GM21515 (cell line): ENCODE measurements at regions not wholly inside any gene's neighbourhood (a gene's known extent, or its start where the extent isn't known, plus 50 kb on each side); places are given as distances from the start of the nearest gene placed in this dataset.

Source experiments
- ATAC-seq: cut with Tn5 transposase; IDR thresholded peaks from one replicate; pipeline ENCODE4 v1.9.1; 2021; ENCODE audit not compliant: unreplicated experiment

DNA sequence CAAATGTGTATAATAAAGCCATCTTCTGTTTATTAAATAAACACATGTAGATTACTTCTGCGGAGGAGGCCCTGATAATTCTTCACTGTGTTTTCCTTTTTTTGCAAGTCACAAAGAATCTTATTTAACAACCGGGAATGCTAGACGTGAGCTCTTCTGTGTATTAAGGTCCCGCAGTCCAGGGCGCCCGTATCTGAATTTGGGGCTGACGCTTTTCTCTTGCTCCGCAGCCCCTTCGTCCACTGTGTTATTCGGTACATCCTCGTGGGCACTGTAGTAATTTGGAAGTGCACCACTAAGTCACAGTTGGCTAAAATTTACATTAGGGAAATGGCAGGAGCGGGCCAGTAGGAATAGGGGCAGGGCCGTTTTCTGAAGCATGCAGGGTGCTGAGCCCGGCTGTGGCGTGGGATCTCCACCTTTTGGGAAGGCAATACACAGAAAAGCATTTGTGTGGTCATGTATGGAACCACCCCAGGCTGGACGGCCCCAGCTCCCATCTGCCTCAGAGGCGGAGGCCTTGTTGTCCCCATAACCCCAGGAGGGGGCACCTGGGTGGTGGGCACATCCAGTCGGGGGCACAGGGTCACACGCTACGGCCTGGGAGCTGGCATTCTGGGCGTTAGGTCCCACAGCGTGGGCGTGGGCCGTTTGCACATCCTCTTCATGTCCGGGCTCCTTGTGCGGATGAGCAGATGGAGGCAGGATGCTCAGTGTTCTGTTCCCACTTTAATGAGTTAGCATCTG is 258.7 kb upstream of the IRX4 start:
- ATAC-seq, result no peak

DNA sequence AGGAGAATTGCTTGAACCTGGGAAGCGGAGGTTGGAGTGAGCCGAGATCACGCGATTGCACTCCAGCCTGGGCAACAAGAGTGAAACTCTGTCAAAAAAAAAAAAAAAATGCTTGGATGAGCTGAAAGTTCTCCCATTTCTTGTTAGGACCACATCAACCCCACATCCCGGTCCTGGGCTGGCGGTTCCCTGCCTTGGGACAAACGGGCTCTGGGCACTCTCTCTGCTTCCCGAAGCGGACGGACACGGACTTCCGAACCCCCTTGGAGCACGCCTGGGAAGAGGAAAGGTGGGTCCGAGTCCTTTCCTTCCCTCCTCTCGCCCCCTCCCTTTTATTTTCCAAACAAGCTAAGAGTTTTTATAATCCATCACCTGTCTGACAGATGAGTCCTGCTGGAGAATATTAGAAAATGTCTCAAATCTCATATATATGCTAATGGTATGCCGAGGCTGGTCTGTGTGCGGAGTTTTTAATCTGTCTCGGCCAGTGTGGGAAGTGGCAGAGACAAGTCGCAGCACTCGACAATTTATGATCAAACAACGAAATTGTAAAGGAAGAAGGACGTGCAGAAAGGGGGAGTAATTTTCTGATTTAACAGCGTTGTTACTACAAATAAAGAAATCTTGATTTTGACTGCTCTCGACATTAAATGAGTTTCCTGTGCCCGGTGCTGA is 257.9 kb upstream of the IRX4 start:
- ATAC-seq, result no peak

DNA sequence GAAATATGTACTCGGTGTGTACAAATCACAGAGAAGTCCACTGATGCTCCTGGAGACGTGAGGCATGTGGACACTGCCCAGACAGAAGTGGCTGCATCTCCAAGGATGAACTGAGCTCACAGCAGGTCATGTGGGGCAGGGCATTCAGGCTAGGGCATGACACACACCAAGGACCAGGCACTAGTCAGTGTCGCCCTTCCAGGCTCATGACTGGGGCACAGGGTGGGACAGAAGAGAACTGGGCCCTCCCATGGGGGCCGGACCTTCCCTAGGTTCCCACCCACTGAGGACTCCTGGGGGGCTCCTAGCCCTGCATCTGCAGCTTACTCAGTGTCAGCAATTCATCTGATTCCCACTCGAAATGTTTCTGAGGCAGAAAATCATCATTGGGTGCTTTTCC is 256.8 kb upstream of the IRX4 start:
- no peak for ATAC-seq

DNA sequence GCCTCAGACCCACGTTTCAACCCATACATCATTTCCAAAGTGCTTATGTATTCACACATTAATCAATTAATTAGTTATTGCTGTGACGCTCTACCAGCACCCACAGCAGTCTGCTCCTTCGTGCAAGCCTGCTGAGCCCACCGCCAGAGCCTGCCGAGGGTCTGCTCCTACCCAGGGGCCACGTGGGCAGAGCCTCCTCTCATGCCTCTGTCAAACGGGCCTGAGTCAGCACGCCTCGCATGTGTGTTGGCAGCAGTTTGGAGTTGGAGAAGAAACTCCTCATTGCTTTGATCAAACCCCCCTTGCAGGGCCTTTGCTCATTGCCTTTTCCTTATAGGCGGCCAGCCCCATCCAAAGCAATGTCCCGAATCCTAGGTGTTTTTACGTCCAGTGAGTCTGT is 256.2 kb upstream of the IRX4 start:
- no peak for ATAC-seq

DNA sequence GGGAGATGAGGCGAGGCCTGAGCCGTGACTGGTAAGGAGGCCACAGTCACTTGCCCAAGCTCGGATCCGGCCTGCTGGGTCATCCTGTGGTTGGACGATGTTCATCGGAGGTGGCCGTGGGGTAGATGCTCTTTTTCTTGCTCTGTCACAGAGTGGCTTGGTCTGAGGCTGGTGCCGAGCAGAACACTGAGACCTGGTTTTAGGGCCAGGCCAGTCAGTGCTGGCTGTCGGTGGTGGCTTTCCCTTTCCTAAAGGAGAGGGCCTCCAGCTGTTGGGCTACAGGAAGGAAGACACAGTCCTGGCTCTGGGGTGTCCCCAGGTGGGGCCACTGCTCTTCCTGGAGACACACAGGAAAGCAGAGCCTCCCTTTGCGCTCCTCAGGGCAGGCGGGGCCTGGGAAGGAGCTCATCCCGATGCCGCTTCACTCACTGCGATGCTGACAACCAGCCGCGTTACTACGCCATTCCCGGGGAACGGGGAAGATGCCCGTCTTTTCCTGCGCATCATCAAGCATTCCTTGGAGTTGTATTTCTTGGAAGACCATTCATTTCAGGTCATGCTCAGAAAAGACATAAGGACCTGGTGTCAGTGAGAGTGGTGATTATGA is 254.8 kb upstream of the IRX4 start:
- ATAC-seq, result no peak

DNA sequence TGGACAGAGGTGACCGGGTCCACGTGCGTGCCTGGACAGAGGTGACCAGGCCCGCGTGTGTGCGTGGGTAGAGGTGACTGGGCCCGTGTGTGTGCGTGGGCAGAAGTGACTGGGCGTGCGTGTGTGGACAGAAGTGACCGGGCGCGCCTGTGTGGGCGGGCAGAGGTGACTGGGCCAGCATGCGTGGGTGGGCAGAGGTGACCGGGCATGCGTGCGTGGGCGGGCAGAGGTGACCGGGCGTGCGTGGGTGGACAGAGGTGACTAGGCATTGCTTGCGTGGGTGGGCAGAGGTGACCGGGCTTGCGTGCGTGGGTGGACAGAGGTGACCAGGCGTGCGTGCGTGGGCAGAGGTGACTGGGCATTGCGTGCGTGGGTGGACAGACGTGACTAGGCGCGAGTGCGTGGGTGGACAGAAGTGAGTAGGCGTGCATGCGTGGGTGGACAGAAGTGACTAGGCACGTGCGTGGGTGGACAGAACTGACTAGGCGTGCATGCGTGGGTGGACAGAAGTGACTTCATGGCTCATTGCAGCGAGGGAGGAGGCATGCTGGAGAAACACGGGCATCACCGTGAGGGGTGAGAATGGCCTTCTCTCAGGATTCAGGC is 254.1 kb upstream of the IRX4 start:
- no peak for ATAC-seq

DNA sequence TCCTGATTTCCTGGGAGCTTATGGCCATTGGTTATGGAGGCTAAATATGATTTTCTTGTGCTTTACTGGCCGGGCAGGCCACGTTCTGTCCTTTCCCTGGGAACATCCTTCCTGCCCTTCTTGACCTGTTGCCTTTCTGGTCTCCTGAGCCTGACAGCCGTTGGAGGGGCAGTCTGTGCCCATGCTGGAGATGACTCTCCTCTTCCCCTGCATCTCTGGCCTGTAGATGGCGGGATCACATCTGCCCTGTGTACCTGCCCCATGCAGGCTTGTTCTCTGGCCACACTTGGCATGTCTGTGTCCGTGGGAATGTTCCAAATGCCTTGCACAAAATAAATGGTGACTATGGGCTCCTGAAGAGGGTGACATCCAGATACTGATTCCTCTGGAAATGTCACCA is 253.1 kb upstream of the IRX4 start:
- no peak for ATAC-seq

DNA sequence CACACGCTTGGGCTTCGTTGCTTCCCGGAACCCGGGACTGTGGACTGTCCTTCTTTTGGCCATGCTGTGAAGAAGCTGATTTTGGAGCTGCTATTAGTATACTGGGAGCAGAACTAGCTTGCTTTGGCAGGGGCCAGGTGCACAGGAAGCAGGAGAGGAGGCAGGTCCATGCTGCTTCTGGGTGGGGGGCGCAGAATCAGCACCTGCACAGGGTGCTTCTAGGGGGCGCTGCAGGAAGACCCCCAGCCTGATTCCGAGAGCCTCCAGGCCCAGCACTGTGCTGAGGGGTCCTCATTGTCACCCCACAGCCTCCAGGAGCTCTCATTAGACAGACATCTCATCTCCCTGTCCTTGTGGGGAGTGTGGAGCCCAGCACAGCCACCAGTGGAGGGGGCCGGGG is 252.6 kb upstream of the IRX4 start:
- no peak for ATAC-seq

DNA sequence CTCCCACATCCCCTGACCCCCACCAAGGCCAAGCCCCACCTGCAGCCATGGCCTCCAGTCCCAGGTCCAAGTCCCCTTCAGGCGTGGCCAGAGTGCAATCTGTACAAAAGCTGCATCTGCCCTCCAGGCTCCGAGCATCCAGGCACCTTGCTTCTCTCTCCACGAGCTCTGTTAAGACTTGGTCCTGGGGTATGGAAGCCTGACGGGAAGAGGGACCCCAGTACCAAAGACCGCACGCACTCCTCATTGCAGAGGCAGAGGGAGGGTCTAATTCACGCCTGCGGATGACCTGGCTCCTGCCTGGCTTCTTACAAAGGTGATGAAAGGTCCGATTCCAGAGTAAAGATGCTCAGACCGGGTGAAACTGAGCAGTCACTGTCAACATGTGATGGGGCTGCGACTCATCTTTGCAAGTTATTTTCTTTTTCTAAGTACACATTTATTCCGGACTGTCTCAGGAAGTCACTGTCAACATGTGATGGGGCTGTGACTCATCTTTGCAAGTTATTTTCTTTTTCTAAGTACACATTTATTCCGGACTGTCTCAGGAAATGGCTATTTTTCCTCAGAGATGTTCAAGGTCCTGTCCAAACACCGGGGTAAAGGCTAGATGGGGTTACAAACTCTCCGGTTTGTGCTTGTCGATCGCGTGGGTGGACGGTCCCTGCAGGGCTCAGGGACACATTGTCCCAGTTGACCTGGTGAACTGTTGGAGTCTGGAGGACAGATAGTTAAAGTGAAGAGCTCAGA is 252.0 kb upstream of the IRX4 start:
- no peak for ATAC-seq

DNA sequence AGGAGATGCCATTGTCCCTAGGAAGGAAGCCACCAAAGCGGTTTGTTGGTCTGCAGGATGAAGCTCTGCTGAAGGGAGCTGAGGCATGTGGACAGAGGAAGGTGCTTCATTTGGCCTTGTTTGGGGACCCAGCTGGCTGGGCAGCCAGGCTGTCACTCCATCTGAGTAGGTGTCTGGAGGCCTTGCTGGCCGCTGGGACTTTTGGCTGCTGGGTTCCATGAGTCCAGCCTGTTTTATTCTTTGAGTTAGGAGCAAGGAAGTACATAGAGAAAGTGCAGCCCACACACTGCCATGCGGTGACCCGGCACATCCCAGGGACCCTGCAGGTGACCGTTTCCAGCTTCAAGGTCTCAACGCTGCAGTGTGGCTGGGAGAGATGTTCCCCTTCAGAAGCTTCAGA is 251.2 kb upstream of the IRX4 start:
- no peak for ATAC-seq

DNA sequence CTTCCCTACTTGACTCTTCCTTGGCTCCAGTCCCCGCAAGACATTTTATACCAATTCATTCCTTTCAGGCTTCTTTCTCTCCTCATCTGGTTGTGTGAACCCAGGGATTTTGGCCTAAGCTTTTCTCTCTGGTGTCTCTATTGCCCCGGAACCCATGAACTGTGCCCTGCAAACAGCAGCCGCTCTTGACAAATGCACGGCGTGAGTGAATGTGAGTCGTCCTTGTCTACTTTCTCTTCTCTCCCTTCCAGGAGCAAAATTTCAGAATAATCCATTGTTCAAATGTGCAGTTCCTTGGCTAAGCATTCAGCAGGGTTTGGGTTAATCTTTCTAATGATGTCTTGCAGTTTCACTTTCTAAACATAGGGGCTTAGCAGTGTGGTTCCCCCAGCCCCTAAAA is 250.4 kb upstream of the IRX4 start:
- ATAC-seq, result no peak

DNA sequence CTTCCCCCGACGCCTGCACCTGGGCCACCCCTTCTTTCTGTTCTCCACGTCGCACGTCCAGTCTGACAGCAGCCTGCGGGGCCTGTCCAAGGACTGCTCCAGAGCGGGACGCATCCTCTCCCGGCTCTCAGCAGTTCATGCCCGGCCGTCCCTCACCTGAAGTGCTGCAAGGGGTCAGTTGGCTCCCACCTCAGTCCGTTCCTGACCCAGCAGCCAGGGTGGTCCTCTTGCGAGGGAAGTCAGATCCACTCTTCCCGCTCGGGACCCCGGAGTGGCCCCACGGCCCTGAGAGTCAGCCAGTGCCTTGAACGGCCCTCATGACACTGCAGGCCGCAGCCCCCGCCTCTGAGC is 249.7 kb upstream of the IRX4 start:
- no peak for ATAC-seq

DNA sequence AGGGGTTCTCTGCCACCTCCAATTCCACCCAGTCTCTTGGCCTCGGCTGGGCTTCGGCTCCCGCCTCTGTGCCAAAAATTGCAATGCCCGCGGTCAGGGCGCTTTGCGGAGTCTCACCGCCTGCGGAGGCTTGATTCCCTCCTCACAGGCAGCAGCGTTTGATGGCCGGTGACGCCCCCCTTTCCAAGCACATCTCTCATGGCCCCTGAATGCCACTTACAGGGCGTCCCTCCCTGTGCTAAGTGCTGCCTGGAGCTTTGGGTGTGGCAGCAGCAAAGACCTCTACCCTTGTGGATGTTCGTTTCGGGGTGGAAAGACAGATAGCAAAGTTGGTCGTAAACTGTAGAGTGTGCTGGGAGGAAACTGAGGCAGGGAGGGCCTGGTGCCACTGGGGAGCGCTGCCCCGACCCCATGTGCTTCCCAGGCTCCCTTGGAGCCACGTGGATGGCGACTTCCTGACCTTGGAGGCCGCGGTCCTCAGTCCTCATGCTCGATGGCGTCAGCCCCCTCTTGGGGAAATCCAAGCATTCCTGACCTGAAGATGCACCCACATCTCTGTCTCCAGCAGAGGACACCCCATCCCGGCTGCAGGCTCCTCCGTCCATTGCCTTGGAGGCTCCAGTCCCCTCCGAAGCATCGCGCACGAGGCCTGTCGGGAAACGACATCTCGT is 249.2 kb upstream of the IRX4 start:
- no peak for ATAC-seq

DNA sequence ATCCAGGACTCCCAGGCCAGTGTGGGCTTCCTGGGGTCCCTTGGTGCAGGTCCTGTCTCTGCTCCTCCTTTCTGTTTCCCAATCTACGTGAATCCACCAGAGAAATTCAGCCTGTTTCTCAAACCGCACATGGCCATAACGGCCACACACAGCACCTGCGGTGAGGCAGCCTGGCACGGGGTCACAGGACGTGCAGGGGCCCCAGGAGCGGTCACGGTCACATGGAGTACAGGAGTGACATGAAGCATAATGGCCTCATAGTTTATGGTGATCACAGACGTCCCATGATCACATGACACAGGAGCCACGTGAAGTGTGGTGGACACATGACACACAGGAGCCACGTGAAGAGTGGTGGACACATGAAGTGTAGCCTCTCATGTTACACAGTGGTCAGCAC is 248.5 kb upstream of the IRX4 start:
- no peak for ATAC-seq

DNA sequence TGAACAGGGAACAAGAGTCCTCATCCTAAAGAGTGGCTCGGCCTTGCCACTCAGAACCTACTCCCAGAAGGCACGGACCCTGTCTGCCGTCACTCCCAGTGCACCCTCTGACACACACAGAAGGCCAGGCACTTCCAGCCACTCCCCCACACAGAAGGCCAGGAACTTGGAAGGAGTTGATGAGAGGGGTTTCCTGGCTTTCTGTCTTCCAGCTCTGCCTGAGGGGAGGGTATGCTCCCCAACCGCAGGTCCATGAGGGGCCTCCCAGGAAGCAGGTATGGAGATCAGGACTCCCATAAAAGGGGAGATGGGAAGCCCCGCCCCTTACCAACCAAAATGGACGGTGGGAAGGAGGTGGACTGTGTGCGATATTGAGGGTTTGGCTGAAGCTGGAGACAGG is 247.6 kb upstream of the IRX4 start:
- ATAC-seq, result no peak

DNA sequence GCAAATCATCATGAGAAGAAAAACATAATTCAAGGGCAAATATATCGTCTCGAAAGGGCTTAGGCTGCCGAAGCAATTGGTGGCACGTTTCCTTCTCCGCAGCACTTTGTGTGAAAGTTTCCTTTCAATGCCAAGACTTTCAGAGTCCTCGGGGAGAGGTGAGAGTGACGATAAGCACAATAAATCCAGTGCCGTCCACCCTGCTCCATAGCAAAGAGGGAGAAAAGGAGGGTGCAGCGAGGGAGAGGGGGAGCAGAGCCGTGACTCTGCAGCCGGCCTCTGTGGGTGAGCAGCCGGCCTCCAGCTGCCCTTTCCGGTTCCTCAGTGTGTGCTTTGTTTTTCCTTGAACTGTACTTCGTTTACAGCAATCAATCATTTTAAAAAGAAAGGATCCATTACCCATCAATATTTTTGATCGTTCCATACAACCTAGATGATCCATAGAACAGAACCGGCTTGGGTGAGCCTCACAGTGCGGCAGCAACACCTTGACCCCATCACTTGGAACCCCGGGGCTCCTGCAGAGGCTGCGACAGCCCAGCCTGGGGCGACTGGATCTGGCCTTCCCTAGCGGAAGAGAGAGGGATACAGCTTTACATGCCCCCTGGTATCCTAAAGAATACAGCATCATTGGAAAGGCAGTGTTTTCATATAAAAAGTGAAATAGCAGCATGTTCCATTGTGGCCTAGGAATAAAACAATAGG is 247.0 kb upstream of the IRX4 start:
- ATAC-seq, result no peak

DNA sequence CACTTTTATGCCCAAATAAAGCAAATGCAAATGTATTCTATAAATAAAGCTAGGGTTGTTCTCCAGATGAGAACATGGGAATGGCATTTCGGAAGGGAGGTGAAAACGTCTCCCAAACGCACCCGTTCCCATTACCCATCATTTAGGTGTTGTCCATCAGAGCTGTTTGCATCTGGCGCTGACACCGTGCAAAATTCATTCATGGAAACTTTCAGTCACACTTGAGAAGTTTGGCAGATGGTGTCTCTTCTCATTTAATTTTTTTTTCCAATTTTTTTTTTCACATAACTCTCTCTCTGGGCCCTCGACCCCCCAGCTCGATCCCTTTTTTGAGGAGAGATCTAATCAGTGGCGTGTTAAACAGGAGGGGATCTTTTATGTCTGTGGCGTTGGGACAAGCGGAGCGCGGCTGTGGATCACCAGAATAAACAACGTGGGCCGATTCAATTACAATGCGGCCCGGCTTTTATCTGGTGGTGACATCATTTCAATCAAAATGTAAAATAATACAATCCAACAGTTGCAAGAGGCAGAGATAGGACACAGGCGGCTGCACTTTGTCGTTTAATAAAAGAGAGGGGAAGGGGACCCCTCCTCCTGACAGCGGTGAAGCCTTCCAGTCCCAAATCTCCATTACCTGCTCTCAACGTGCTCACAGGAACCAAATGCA is 246.1 kb upstream of the IRX4 start:
- ATAC-seq, result no peak

DNA sequence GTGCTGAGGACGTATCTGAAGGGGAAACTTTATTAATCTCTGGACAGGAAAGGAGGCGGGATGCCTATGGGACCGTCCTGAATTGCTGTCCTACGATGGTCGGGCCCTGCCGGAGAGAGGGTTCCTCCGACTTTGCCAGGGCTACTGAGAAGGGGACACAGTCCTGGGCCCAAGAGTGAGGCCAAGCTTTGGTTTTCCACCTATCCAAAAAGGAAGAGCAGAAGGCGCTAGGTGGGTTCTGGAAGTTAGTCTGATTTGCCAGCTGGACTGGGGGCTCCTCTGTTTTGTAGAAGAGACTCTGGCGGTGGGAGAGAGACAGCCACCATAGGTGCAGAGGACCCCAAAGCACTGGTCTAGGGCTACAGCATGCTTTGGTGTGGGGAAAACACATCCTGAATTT is 243.8 kb upstream of the IRX4 start:
- ATAC-seq, result no peak

DNA sequence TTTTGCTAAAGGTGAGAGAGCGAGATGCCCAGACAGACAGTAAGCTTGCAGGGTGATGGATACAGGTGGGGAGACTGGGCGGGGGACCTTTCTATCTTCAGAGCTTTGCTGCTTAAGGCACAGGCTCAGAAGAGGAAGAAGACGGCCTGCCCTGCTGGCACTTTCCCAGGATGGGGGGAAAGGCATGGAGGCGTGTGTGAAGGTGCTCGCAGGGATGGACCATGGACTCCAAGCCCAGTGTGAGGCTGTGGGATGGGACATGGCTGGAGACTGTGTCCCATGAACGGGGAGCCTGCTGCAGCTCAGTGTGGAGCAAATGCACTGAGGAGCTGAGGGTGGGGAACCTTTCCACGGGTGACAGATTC is 243.2 kb upstream of the IRX4 start:
- no peak for ATAC-seq
